GM18909 (cell line): ENCODE measurements at regions not wholly inside any gene's neighbourhood (a gene's known extent, or its start where the extent isn't known, plus 50 kb on each side); places are given as distances from the start of the nearest gene placed in this dataset.
"Not testable (repeated sequence)": the region's sequence is repeated elsewhere in the genome, so short reads cannot be mapped to it uniquely, and the experiment has no call there.

Experiments used
- ATAC-seq: cut with Tn5 transposase; IDR thresholded peaks from one replicate; pipeline ENCODE4 v1.9.1; 2021; ENCODE audit warnings: mild to moderate bottlenecking; ENCODE audit not compliant: unreplicated experiment, poor library complexity

DNA sequence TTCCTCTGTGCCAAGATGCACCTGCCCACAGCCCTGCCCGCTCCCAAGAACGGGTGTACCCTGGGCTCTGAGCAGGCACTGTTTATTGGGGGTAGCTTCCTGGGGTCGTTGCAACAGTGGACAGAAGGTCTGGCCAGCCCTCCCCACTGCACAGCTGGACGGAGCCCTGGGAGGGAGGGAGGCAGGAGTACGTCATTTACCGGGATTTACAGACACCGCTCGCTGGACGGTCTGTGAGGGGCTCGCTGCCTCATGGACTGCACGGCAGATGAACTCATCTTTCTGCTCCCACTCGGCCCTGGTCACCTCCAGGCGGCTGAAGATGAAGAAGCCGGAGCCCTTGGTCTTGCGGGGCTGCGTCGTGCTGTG is 195.2 kb downstream of the TMEM121 start:
- not testable (repeated sequence) for ATAC-seq

DNA sequence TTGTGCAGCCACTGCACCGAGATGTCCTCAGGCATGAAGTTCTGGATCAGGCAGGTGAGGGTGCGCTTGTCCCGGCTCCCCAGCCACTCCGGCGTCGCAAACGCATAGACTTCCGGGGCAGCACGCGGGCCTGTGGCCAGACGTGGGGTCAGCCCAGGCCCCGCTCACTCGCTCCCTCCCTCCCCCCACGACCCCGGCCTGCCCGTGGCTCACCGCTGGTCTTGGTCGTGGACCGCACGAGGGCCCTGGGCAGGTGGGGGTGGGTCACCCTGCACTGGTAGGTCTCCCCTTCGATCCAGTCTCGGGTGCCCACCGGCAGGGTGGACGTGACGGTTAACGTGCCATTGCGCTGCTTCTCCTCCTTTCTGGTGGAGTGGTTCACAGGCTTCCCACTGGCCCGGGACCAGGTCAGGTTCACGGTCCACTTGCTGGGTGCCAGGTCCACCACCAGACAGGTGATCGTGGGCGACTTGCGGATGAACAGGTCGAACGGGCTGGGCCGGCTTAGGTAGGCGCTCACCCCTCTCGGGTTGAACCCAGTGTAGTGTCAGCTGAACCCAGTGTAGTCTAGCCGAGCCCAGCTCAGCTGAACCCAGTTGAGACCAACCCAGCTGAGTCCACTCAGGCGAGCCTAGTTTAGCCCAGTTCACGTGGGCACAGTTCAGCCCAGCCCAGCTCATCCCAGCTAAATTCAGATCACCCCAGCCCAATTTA is 195.8 kb downstream of the TMEM121 start:
- ATAC-seq: not testable (repeated sequence)

DNA sequence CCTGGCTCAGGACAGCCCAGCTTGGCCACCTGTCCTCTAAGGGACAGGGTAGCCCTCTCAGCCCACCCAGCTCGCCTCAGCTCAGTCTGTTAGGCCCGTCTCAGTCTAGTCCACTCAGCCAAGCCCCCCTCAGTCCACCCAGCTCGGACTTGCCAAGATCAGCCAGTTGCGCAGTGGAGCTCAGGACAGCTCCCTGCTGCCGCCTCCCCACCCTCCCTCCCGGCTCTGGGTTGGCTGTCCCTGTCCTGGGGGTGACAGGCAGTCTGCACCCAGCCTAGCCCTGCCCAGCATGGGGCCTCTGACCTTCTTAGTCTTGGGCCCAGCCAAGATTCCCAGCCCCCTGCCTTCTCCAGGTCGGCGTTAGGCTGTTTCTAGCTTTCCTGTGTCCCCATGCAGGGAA is 196.9 kb downstream of the TMEM121 start:
- not testable (repeated sequence) for ATAC-seq

DNA sequence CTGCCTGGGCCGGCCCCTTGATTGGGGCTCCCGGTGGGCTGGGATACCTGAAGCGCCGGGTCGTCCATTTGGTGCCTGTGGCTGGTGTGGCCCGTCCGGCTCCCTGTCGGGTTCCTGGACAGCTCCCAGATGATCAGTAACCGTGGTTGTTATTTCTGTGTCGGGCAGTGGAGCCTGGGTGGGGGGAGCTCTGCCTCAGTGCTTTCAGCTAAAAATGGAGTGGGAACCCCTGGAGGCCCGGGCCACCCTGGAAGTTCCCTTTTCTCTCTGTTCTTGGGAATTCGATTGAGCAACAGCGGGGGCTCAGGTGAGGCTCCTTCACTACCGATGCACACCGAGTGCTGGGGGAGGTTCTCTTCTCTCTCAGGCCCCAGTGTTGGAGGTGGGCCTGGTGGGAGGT is 197.4 kb downstream of the TMEM121 start:
- not testable (repeated sequence) for ATAC-seq

DNA sequence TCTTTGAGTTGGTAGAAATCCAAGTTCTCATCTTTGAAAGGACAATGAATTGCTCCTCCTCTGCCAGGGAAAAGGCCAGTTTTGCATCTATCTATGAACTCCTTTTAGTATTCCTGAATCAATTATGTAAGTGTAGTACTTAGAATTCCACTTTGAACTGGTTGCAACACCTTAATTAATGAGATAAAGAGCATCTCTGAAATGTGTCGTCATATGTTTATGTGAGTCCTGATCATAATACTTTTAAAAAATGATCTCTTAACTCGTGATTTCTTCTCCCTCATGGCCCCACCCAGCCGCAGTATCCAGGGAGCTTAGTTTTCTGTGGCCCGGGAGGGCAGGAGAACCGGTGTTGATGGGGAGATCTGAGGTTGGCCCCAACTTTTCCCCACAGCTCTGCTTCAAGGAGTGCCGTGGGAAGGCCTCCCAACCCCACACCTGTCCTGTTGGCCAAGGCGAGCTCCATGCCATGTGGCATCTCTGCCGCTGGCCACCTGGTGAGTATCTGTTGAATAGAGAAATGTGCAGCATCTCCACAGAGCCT is 203.5 kb downstream of the TMEM121 start:
- ATAC-seq: not testable (repeated sequence)

DNA sequence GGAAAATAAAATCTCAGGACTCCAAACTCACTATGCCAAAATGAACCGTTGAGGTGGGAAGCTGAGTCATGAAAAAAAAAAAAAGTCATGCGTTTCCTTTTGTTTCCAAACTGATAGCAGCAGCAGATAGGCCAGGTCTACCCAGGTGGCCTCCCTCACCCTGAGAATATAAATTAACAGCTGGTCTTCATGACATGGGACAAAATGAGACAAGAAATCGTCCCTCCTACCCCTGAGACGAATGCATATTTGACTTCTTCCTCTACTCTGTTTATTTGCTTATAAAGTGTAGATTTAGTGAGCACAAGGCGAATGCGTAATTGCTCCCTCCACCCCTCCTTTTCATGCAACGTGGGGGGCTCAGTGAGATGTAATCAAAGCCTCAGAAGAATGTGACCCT is 204.3 kb downstream of the TMEM121 start:
- ATAC-seq: not testable (repeated sequence)

DNA sequence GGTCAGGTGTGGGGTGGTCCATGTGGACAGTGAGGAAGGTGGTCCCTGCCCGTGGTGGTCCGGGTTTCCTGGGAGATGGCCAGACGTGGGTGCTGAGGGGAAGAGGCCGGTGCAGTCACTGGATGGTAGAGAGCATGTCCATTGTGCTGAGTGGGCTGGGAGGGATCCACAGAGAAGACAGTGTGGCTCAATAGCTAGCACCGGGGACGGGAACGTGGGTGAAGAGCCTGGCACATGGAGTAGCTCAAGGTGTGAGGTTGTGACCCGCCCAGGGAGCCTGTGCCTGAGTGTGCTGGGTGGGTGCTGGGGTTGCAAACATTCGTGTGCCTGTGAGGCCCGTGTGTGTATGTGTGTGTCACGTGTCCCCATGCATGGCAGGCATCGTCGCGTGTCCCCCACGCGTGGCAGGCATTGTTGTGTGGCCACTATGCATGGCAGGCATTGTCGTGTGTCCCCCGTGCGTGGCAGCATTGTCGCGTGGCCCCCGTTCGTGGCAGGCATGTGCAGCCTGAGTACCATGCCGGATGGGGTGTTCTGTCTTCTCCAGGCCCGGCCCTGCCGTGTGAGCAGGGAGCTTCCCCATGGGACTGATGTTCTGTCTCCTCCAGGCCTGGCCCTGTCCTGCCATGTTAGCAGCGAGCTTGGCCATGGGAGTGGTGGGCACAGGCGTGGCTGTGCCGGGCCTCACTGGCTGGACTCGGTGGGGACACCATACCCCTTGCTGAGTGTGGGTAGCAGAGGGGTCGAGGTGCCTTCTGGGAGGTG is 205.0 kb downstream of the TMEM121 start:
- ATAC-seq: not testable (repeated sequence)

DNA sequence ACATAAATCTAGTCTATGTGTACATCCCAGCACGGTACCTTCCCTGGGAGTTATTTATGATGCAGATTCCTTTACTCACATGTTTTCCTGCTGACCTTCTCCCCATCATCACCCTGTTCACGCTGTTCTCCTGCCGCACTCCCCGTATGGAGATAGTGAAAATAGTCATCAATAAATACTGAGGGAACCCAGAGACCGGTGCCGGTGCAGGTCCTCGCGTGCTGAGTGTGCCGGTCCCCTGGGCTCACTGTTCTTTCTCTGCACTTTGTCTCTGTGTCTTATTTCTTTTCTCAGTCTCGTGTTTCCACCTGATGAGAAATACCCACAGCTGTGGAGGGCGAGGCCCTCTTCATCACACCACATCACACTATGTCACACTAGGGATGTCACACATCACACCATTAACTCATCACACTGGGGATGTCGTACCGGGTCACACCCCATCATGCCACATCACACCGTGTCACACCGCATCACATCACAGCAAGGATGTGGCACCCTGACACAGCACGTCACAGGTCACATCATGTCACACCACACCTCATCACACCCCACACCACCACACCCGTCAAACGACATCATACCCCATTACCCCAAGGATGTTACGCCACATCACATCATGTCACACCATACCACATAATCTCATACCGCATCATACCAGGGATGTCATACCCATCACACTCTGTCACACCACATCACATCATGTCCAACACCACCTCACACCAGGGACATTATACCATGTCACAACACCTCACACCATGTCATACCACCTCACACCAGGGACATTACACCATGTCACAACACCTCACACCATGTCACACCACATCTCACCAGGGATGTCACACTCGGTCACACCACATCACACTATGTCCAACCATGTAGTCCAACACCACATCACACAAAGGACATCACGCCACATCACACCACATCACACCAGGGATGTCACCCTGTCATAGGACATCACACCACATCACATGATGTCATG is 207.0 kb downstream of the TMEM121 start:
- ATAC-seq: no peak

DNA sequence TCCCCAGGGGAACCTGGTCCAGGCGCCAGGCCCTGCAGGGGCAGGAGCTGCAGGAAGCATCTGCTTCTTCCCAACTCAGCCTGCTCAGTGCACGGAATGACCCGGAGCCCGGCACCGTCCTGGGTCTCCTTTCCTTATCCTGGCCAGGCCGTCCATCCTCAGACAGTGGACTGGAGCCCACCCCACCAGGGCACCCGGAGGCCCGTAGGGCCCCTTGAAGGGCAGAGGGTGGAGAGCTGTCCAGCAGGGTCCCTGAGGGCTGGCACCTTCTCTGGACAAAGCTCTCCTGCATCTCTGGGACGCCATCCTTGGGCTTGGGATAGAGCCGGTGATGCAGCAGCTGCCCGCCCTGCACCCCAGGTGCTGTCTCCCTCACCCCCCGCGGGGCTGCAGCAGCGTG is 207.9 kb downstream of the TMEM121 start:
- not testable (repeated sequence) for ATAC-seq

DNA sequence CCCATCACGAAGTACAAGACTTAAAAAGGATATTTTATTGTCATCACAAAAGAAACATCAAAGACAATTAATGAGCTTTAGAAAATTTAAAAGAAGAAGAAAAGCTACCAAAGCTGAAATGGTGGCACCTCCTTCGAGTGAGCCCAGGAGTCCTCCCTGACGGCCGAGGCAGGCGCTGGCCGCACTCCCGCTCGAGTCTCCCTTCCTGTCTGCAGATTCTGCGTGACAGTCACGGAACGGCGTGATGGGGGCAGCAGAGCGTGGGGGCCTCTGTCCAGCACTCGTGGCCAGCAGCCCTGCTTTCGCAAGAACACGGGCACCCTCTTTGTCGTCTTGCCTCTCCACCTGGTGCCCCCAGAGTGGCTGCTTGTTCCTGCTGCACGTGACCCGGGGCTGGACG is 209.9 kb downstream of the TMEM121 start:
- ATAC-seq: not testable (repeated sequence)

DNA sequence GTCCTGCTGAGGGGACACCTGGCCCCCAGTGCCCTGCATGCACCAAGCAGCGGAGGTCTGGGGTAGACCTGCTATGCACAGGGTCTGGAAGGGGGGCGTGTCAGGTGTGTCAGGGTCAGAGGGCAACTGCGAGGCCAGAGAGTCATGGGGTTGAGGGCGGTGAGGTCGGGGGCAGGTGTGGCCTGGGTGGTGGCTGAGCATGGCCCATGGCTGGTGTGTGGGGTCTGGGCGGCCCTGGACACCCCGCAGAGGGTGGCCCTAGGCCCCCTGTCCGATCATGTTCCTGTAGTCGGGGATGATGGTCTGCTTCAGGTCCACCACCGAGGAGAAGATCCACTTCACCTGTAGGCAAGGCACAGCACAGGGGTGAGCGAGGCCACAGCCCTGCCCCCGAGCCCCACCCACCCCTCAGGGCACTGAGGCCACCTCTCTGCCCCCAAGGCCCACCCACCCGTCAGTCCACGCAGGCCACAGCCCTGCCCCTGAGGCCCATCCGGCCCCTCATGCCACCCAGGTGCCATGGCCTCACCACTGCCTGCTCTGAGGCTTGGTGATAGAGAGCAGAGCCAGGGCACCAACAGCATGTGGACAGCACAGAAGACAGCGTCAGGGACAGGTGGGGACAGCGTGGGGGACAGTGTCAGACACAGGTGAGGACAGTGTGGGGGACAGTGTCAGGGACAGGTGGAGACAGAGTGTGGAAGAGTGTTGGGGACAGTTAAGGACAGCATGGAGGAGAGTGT is 211.3 kb downstream of the TMEM121 start:
- no peak for ATAC-seq

DNA sequence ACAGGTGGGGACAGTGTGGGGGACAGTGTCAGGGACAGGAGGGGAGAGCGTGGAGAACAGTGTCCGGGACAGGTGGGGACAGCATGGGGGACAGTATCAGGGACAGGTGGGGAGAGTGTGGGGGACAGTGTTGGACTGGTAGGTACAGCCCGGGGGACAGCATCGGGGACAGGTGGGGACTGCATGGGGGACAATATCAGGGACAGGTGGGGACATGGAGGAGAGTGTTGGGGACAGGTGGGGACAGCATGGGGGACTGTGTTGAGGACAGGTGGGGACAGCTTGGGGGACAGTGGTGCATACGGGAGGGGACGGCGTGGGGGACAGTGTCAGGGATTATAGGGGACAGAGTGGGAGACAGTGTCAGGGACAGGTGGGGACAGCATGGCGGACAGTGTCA is 212.3 kb downstream of the TMEM121 start:
- ATAC-seq: no peak

DNA sequence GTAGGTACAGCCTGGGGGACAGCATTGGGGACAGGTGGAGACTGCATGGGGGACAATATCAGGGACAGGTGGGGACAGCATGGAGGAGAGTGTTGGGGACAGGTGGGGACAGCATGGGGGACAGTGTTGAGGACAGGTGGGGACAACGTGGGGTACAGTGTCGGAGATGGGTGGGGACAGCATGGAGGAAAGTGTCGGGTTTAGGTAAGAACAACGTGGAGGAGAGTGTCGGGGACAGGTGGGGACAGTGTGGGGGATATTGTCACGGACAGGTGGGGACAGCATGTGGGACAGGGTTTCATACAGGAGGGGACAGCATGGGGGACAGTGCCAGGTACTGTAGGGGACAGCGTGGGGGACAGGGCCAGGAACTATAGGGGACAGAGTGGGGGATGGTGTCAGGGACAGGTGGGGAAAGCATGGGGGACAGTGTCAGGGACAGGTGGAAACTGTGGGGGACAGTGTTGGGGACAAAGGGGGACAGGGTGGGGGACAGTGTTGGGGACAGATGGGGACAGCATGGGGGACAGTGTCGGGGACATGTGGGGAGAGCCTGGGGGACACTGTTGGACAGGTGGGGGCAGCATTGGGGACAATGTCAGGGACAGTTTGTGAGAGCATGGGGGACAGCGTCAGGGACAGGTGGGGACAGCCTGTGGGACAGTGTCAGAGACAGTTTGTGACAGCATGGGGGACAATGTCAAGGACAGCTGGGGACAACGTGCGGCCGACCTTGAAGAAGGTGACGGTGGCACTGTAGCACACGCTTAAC is 213.1 kb downstream of the TMEM121 start:
- no peak for ATAC-seq

DNA sequence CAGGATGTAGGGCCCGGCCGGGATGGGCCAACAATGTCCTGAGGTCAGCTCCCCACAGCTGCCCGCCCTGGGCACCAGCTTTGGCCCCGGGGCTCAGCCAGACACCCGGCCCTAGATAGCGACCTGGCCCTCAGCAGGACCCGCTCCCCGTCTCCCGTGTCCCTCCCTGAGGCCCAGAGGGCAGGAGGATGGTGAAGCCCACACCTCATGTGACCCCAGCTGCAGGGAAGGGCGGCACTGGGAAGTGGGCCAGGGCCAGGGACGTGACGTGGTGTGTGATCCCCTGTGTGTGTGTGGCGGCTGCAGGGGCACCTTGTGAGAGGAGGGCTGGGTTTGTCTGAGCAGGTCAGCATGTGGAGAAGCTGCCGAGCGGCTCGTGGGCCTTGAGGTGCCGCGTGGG is 213.9 kb downstream of the TMEM121 start:
- ATAC-seq: not testable (repeated sequence)

DNA sequence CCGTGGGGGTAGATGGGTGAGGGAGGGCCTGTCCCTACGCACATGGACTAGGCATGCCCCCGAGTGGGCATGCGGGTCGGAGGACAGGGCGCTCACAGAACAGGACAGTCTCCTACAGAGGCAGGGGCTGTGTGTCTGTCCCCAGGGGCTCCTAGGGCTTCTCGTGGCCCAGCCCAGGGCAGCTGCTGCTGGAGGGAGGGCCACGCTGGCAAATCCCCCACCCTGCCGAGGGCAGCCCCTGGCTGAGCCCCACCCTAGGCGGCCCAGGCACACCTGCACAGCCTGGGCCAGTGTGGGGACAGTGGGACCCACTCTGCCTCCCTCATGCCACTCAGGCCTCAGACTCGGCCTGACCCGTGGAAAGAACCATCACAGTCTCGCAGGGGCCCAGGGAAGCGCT is 214.6 kb downstream of the TMEM121 start:
- not testable (repeated sequence) for ATAC-seq

DNA sequence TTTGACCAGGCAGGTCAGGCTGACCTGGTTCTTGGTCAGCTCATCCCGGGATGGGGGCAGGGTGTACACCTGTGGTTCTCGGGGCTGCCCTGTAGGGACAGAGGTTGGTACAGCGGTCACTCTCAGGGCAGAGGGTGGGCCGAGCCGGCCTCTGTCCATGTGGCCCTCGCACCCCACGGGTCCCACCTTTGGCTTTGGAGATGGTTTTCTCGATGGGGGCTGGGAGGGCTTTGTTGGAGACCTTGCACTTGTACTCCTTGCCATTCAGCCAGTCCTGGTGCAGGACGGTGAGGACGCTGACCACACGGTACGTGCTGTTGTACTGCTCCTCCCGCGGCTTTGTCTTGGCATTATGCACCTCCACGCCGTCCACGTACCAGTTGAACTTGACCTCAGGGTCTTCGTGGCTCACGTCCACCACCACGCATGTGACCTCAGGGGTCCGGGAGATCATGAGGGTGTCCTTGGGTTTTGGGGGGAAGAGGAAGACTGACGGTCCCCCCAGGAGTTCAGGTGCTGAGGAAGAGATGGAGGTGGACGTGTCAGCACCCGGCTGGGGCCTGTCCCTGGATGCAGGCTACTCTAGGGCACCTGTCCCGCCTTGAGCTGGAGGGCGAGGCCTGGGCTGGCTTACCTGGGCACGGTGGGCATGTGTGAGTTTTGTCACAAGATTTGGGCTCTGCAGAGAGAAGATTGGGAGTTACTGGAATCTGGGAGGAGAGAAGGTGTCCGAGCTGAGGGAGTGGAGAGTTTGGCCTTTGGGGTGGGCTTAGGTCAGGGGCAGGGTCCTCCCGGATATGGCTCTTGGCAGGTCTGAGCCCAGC is 215.5 kb downstream of the TMEM121 start:
- ATAC-seq: not testable (repeated sequence)

DNA sequence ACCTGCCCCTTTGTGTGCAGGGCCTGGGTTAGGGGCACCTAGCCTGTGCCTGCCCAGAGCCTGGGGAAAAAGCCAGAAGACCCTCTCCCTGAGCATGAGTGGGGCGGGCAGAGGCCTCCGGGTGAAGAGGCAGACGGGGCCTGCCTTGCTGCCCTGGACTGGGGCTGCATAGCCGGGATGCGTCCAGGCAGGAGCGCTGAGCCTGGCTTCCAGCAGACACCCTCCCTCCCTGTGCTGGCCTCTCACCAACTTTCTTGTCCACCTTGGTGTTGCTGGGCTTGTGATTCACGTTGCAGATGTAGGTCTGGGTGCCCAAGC is 216.1 kb downstream of the TMEM121 start:
- no peak for ATAC-seq
